ENCODE measurements at regions not wholly inside any gene's neighbourhood (a gene's known extent, or its start where the extent isn't known, plus 50 kb on each side); places are given as distances from the start of the nearest gene placed in this dataset.

DNA sequence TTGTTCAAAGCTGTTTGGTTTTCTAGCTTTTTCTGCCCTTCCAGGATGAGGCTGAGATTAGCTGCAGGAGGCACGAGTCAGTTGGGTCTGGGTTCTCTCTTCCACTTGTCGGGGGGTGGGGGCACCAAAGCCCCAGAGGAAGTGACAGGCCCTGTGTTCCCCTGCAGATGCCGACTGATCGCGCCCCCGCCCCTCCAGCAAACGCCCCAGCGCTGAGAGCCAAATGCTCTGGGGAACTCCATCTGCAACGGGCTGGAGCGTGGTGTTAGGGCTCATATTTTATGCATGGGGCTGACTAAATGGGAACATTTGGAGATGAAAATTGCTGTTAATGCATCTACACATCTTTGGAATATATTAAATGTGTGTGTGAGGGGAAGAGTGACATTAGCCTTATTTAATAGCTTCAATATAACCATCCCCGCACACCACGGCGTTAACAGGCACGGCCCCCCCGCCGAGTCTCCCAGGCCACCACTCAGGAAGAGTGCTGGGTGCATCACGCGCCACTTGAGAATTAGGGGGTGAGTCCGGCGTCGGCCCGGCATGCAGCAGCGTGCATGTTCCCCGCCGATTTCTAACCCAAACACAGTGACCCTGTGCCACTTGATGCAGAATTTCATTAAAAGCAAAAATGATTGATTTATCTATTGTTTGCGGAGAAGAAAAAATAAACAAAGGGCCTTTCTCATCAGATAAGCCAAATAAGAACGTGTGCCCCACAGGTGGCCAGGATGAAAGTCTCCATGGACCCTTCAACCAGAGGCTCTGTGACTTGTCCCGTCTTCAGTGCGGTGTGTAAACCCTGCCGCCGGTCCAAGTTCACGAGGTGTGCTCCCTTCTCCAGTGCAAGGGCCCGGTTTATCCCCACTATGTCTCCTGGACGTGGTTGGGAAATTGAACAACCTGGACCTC lies 165.0 kb upstream of the RTL1 start:
- TF ChIP-seq GATA2 (IDR thresholded peaks at IDR 0.05; ENCODE audit: low read depth, low read length), result no peak
- no peak for TF ChIP-seq GATA3 (IDR thresholded peaks at IDR 0.05; ENCODE audit: low read depth, low read length)
